ENCODE measurements at regions not wholly inside any gene's neighbourhood (a gene's known extent, or its start where the extent isn't known, plus 50 kb on each side); places are given as distances from the start of the nearest gene placed in this dataset.

GRCh38 chr20:56857950-56858349 is 228.8 kb downstream of the TFAP2C start:
- TF ChIP-seq TAF1 (IDR thresholded peaks at IDR 0.05; ENCODE audit: low read depth): no peak
- no peak for TF ChIP-seq TEAD4 (IDR thresholded peaks at IDR 0.05)
- TF ChIP-seq CREB1 (IDR thresholded peaks at IDR 0.05; ENCODE audit: low read depth): no peak
- no peak for TF ChIP-seq EGR1 (IDR thresholded peaks at IDR 0.05)
- no peak for TF ChIP-seq TCF12 (IDR thresholded peaks at IDR 0.05; ENCODE audit: low read depth)
- no peak for TF ChIP-seq REST (IDR thresholded peaks at IDR 0.05; ENCODE audit: low read depth)
- no peak for TF ChIP-seq USF1 (IDR thresholded peaks at IDR 0.05)
- no peak for TF ChIP-seq EP300 (IDR thresholded peaks at IDR 0.05; ENCODE audit: borderline replicate concordance)

- TF ChIP-seq EP300 (IDR thresholded peaks at IDR 0.05; ENCODE audit: borderline replicate concordance): no peak
- TF ChIP-seq EGR1 (IDR thresholded peaks at IDR 0.05): no peak
- no peak for TF ChIP-seq TCF12 (IDR thresholded peaks at IDR 0.05; ENCODE audit: low read depth)
- no peak for TF ChIP-seq NFIC (IDR thresholded peaks at IDR 0.05)
These were observed 230.1 kb downstream of the TFAP2C start for GRCh38 chr20:56859039-56859800.

- TF ChIP-seq EP300 (IDR thresholded peaks at IDR 0.05; ENCODE audit: borderline replicate concordance) (no peak), CREB1 (IDR thresholded peaks at IDR 0.05; ENCODE audit: low read depth) (no peak), EGR1 (IDR thresholded peaks at IDR 0.05) (no peak), FOXM1 (IDR thresholded peaks at IDR 0.05; ENCODE audit: borderline replicate concordance, low read depth) (no peak), TAF1 (IDR thresholded peaks at IDR 0.05; ENCODE audit: low read depth) (no peak), NFIC (IDR thresholded peaks at IDR 0.05) (no peak), TEAD4 (IDR thresholded peaks at IDR 0.05) (no peak), CEBPB (IDR thresholded peaks at IDR 0.05) (no peak), ZBTB7A (IDR thresholded peaks at IDR 0.05; ENCODE audit: low read depth) (no peak), YY1 (IDR thresholded peaks at IDR 0.05; ENCODE audit: low read depth) (no peak), REST (IDR thresholded peaks at IDR 0.05; ENCODE audit: low read depth) (no peak), MAX (IDR thresholded peaks at IDR 0.05) (no peak), USF1 (IDR thresholded peaks at IDR 0.05) (no peak)
These were observed 230.7 kb downstream of the TFAP2C start for GRCh38 chr20:56859801-56860261.

GRCh38 chr20:56860413-56860812 is 231.3 kb downstream of the TFAP2C start:
- TF ChIP-seq TAF1 (IDR thresholded peaks at IDR 0.05; ENCODE audit: low read depth): no peak
- no peak for TF ChIP-seq NFIC (IDR thresholded peaks at IDR 0.05)
- TF ChIP-seq EGR1 (IDR thresholded peaks at IDR 0.05): no peak
- no peak for TF ChIP-seq RAD21 (IDR thresholded peaks at IDR 0.05; ENCODE audit: low read depth)
- no peak for TF ChIP-seq REST (IDR thresholded peaks at IDR 0.05; ENCODE audit: low read depth)
- TF ChIP-seq YY1 (IDR thresholded peaks at IDR 0.05; ENCODE audit: low read depth): no peak
- TF ChIP-seq TEAD4 (IDR thresholded peaks at IDR 0.05): no peak
- TF ChIP-seq TCF12 (IDR thresholded peaks at IDR 0.05; ENCODE audit: low read depth): no peak
- no peak for TF ChIP-seq CEBPB (IDR thresholded peaks at IDR 0.05)
- TF ChIP-seq FOXM1 (IDR thresholded peaks at IDR 0.05; ENCODE audit: borderline replicate concordance, low read depth): no peak
- TF ChIP-seq MAX (IDR thresholded peaks at IDR 0.05): no peak
- no peak for TF ChIP-seq CREB1 (IDR thresholded peaks at IDR 0.05; ENCODE audit: low read depth)
- TF ChIP-seq ZBTB7A (IDR thresholded peaks at IDR 0.05; ENCODE audit: low read depth): no peak
- TF ChIP-seq EP300 (IDR thresholded peaks at IDR 0.05; ENCODE audit: borderline replicate concordance): no peak
- no peak for TF ChIP-seq USF1 (IDR thresholded peaks at IDR 0.05)

Measured in Ishikawa (cell line).